Activated CD4-positive, alpha-beta T cell treated with anti-CD3 and anti-CD28 coated beads, Interleukin-2, amount 10 ng/mL, durations not matched to agents 7 days and 5 days (primary cell): ENCODE measurements at regions not wholly inside any gene's neighbourhood (a gene's known extent, or its start where the extent isn't known, plus 50 kb on each side); places are given as distances from the start of the nearest gene placed in this dataset.
"Not testable (repeated sequence)": the region's sequence is repeated elsewhere in the genome, so short reads cannot be mapped to it uniquely, and the experiment has no call there.

Experiments
- CTCF ChIA-PET: fragments of 350-600 bp; sonication (Branson Sonifier 250); formaldehyde crosslinking; loops from one replicate; lab custom pipeline; 2021; ENCODE audit warnings: antibody characterized with exemption; lab: Charles Lee
- POLR2A ChIA-PET: fragments of 350-600 bp; sonication (Branson Sonifier 250); formaldehyde crosslinking; loops from one replicate; lab custom pipeline; 2021; ENCODE audit warnings: antibody characterized with exemption; lab: Charles Lee
- DNase-seq: peaks from one replicate; pipeline ENCODE4 v3.0.0-alpha.2; 2020
- H3K27ac Mint-ChIP-seq: one replicate; pipeline ENCODE4 v1.8.0; 2021; ENCODE audit warnings: mild to moderate bottlenecking, moderate library complexity, mixed read lengths
- H3K27me3 Mint-ChIP-seq: one replicate; pipeline ENCODE4 v1.8.0; 2021; ENCODE audit warnings: mixed read lengths
- H3K36me3 Mint-ChIP-seq: one replicate; pipeline ENCODE4 v1.8.0; 2021; ENCODE audit warnings: low read depth, mixed read lengths
- H3K4me1 Mint-ChIP-seq: one replicate; pipeline ENCODE4 v1.8.0; 2021; ENCODE audit warnings: mixed read lengths
- H3K4me3 Mint-ChIP-seq: one replicate; pipeline ENCODE4 v1.8.0; 2021; ENCODE audit warnings: mild to moderate bottlenecking, moderate library complexity, mixed read lengths
- H3K9me3 Mint-ChIP-seq: one replicate; pipeline ENCODE4 v1.8.0; 2021; ENCODE audit warnings: mixed read lengths

DNA sequence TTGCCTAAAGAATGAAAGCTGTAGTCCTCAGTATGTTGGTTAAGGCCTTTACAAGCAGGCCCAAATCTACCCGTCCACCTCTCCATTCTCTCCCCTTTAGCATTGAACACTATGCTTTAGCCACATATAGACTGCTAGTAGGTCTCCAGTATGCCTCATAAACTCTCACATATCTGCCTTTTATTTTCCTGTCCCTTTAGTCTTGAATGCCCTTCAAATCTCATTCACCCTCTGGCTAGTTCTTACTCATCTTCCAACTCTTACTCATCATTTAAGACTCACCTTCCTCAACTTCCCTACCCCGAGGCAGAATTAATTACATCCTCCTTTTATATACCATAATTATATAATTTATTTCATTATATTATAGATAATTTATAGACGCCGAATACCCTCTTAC is 78.7 kb upstream of the TSPAN2 start:
- Mint-ChIP-seq H3K27ac (no peak overlapping the region), H3K9me3 (no peaks in the 10 kb centered on the region), H3K27me3 (peaks cover 20% of the 10 kb centered on the region), H3K36me3 (no peaks in the 10 kb centered on the region), H3K4me1 (no peaks in the 10 kb centered on the region), H3K4me3 (no peak overlapping the region)
- DNase-seq = no peak
- CTCF ChIA-PET = no interaction called here
- POLR2A ChIA-PET = no interaction called here

DNA sequence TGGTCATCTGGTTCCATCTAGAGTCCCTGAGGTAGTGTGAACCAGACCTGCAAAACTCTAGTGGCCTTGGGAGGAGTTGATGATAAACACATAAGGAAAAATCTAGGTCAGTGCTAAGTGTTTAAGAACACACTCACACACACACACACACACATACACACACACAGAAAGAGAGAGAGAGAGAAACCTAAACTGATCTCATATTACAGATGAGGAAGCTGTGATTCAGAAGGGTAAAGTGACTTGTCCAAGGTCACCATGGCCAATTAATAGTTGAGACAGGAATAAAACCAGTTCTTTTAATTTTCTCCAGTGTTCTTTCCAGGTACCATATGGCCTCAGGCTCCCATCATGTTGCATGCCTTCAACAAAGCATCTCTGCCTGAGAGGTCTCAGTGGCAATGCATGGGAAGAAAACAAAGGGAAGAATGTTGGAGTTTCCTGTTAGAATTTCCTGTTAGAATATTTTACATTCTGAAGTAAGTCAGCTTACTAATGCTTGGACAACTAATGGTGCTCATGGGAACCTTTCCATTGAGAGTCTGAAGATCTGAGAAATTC is 77.3 kb upstream of the TSPAN2 start:
- POLR2A ChIA-PET = no interaction called here
- H3K27ac Mint-ChIP-seq = no peak overlapping the region
- H3K4me1 Mint-ChIP-seq = no peaks in the 10 kb centered on the region
- no peak overlapping the region for H3K4me3 Mint-ChIP-seq
- no peaks in the 10 kb centered on the region for H3K9me3 Mint-ChIP-seq
- no peaks in the 10 kb centered on the region for H3K36me3 Mint-ChIP-seq
- CTCF ChIA-PET = no interaction called here
- no peak for DNase-seq
- peaks cover 19% of the 10 kb centered on the region for H3K27me3 Mint-ChIP-seq

DNA sequence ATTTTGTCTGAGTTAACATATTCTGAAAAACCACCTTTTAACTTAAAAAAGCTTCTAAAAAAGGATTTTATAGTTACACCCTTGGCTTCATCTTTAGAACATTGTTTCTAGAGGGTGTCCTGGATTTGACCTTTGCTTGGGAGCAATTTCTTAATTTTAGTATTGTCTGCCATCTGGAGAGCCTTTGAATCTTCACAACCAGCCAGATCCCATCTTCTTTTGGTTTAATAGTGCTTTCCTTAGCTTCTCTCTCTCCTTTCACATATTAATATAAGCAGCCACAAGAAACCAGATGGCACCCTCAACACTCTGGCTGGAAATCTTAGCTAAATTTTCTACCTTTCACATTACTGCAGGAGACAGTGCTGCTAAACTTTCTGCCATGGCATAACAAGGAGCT is 76.5 kb upstream of the TSPAN2 start:
- peaks cover 17% of the 10 kb centered on the region for H3K27me3 Mint-ChIP-seq
- H3K27ac Mint-ChIP-seq = no peak overlapping the region
- no peak for DNase-seq
- H3K36me3 Mint-ChIP-seq = no peaks in the 10 kb centered on the region
- ChIA-PET POLR2A (no interaction called here), CTCF (no interaction called here)
- H3K4me1 Mint-ChIP-seq = no peaks in the 10 kb centered on the region
- no peak overlapping the region for H3K4me3 Mint-ChIP-seq
- no peaks in the 10 kb centered on the region for H3K9me3 Mint-ChIP-seq

DNA sequence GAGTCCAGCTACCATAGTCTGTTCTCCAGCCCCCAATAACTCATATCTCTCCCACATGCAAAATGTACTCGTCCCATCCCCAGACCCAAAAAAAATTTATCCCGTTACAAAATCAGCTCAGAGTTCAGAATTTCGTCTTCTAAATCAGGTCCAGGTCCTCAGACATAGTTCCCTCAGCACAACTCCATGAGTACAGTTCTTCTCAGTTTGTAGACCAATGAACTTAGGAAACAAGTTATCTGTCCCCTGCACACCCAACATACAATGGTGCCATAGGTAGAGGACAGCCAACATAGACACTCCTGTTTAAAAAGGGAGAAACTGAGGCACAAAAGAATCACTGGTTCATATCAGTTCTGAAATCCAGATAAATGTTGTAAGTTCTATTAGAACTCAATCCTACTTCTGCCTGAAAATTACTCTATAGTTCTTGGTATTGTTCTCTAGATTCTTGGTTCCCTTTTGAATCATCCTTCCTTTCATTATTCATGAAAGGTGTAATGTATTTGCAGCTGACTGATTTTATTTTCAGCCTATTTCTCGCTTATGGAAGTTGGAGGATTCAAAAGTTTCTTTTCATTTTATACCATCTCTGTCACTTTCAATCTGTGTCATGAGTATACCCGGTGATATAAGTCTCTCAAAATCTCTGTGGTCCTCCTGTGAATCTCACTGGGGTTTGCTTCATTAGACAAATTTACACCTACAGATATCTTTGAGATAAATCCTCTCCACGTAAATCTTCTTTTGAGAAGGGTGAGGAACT is 75.8 kb upstream of the TSPAN2 start:
- CTCF ChIA-PET = interaction anchor here (0.8 kb wide), 1 partner anchor 11 kb away, joined by 5 read pairs; no protein-coding TSS in a partner anchor
- Mint-ChIP-seq H3K27ac (no peak overlapping the region), H3K9me3 (no peaks in the 10 kb centered on the region), H3K4me3 (no peak overlapping the region), H3K4me1 (no peaks in the 10 kb centered on the region), H3K36me3 (no peaks in the 10 kb centered on the region), H3K27me3 (peaks cover 20% of the 10 kb centered on the region)
- no peak for DNase-seq
- POLR2A ChIA-PET = no interaction called here

DNA sequence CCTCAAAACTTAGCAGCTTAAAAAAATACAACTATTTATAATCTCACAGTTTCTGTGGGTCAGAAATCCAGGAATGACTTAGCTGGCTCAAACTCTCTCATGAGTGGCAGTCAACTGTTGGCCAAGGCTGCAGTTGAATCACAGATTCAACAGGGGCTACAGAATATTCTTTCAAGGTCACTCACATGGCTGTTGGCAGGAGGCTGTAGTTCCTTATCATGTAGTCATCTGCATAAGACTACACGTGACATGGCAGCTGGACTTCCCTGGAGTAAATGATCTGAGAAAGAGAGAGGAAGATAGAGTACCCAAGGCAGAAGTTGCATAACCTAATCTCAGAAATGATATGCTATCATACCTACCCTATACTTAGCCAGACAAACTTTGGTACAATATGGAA is 75.2 kb upstream of the TSPAN2 start:
- ChIA-PET CTCF (interaction anchor here (0.8 kb wide), 1 partner anchor 12 kb away, joined by 5 read pairs; no protein-coding TSS in a partner anchor), POLR2A (no interaction called here)
- H3K4me1 Mint-ChIP-seq = no peaks in the 10 kb centered on the region
- no peak overlapping the region for H3K27ac Mint-ChIP-seq
- H3K36me3 Mint-ChIP-seq = no peaks in the 10 kb centered on the region
- peaks cover 16% of the 10 kb centered on the region for H3K27me3 Mint-ChIP-seq
- no peak overlapping the region for H3K4me3 Mint-ChIP-seq
- H3K9me3 Mint-ChIP-seq = no peaks in the 10 kb centered on the region
- DNase-seq = no peak

DNA sequence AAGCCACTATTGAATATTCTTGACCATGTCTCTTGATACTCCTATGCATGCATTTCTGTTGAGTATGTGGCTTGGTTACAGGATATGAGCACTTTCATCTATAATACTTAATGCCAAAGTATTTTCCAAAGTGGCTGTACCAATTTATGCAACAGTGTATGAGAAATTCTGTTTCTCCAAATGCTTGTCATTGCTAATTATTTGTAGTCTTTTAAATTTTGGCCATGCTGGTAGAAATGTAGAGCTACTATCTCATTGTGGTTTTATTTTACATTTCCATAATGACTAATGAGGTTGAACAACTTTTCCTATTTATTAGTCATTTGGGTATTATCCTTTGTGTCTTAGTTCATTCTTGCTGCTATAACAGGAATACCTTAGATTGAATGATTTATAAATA is 71.4 kb upstream of the TSPAN2 start:
- H3K4me3 Mint-ChIP-seq = no peak overlapping the region
- H3K4me1 Mint-ChIP-seq = no peaks in the 10 kb centered on the region
- H3K9me3 Mint-ChIP-seq = no peaks in the 10 kb centered on the region
- POLR2A ChIA-PET = no interaction called here
- no peaks in the 10 kb centered on the region for H3K36me3 Mint-ChIP-seq
- CTCF ChIA-PET = no interaction called here
- peaks cover 14% of the 10 kb centered on the region for H3K27me3 Mint-ChIP-seq
- DNase-seq = no peak
- no peak overlapping the region for H3K27ac Mint-ChIP-seq

DNA sequence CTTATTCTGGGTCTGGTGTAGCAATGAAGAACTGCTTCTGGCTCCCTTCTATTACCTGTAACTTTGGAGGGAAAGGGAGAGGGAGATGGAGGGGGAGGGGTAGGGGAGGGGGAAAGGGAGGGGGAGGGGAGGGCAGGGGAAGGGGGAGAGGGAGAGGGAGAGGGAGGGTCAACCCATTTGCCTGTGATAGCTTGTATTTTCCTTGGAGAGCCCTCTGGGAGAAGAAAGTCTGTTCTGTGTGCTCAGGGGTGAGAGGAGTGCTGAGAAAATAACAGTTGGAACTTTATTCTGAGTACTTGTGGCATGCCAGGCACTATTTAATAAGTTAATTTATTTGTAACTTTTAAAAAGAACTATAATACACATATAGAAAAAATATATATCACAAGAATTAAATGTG is 70.7 kb upstream of the TSPAN2 start:
- POLR2A ChIA-PET = no interaction called here
- no peaks in the 10 kb centered on the region for H3K9me3 Mint-ChIP-seq
- no peak overlapping the region for H3K4me3 Mint-ChIP-seq
- CTCF ChIA-PET = no interaction called here
- no peaks in the 10 kb centered on the region for H3K4me1 Mint-ChIP-seq
- peaks cover 13% of the 10 kb centered on the region for H3K27me3 Mint-ChIP-seq
- H3K36me3 Mint-ChIP-seq = no peaks in the 10 kb centered on the region
- no peak for DNase-seq
- H3K27ac Mint-ChIP-seq = no peak overlapping the region

DNA sequence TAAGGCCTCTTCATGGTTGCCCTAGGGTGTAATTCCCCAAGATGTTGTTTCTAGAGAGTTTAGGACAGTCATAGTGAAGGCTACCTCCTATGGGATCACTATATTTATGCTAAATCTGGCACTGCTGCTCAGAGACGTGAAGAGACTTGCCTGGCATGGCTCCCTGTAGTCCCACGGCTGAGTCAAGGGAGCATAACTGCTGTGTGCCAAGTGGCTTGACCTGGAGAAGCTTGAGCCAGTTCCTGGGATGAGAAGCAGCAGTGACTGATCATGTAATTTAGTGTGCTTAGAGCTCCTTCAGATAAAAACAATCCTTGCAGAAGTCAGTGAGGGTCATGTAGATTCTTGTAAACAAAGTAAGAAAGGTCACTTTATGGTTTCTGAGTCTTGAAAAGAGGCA is 68.9 kb upstream of the TSPAN2 start:
- CTCF ChIA-PET = no interaction called here
- Mint-ChIP-seq H3K9me3 (no peaks in the 10 kb centered on the region), H3K27me3 (peaks cover 8% of the 10 kb centered on the region), H3K4me3 (no peak overlapping the region), H3K36me3 (no peaks in the 10 kb centered on the region), H3K4me1 (no peaks in the 10 kb centered on the region), H3K27ac (no peak overlapping the region)
- no peak for DNase-seq
- POLR2A ChIA-PET = no interaction called here

DNA sequence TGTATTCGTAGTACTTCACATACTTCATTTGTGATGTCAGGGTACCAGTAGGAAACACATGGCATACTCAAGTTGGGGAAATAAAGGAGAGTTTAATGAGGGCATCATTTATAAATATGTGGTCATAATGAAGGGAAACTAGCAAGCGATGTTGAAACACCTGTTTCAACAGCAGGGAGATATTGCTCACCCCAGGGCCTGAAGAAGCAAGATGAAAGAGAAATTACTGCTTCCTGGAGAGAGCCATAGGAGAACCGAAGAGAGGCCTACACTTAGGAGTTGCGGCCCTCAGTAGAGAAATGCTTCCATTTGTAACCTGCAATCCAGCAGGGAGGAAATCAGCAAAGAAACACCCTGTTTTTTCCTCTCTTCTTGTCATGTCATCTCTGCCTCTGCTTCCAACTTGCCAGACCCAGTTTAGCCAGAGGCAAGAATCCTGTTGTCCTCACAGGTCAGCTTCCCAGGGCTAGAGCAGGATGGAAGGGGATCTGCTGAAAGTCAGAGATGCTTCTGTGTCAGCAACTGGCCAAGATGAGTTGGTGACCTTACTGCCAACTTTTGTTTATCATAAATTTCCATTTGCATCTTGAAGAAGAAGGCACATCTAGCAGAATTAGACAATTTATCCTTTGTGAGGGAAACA is 67.6 kb upstream of the TSPAN2 start:
- H3K27ac Mint-ChIP-seq = no peak overlapping the region
- peaks cover 5% of the 10 kb centered on the region for H3K27me3 Mint-ChIP-seq
- POLR2A ChIA-PET = no interaction called here
- no peaks in the 10 kb centered on the region for H3K9me3 Mint-ChIP-seq
- H3K36me3 Mint-ChIP-seq = no peaks in the 10 kb centered on the region
- no peak for DNase-seq
- H3K4me1 Mint-ChIP-seq = no peaks in the 10 kb centered on the region
- no peak overlapping the region for H3K4me3 Mint-ChIP-seq
- CTCF ChIA-PET = no interaction called here

DNA sequence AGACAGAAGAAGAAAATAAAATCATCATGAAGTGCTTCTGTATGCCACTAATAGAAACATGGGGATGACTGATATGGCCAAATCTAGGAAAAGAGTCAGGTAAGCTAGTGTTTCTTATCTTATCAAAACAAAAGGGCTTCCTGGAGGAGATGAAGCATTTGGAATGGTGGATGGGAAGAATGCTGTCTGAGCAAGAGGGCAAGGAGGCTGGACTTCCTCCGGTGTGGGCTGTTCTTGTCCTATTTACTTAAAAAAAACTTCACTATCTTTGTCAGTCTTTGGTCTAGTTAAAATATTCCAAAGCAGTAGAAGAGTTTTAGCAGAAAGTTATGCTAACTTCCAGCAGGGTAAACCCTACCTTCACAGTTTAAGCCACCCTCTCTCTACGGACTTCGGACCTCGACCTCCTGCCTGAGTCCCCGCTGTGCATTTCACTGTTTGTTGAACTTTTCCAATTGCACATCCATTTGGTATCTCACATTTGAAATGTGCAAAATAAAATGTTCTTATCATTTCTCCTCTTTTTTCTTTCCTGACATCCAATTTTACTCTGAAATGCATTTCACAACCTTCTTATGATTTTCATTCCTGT is 64.8 kb upstream of the TSPAN2 start:
- no peak for DNase-seq
- POLR2A ChIA-PET = no interaction called here
- Mint-ChIP-seq H3K4me1 (no peaks in the 10 kb centered on the region), H3K4me3 (no peak overlapping the region), H3K27ac (no peak overlapping the region), H3K36me3 (no peaks in the 10 kb centered on the region), H3K27me3 (peaks cover 2% of the 10 kb centered on the region), H3K9me3 (no peaks in the 10 kb centered on the region)
- CTCF ChIA-PET = no interaction called here

DNA sequence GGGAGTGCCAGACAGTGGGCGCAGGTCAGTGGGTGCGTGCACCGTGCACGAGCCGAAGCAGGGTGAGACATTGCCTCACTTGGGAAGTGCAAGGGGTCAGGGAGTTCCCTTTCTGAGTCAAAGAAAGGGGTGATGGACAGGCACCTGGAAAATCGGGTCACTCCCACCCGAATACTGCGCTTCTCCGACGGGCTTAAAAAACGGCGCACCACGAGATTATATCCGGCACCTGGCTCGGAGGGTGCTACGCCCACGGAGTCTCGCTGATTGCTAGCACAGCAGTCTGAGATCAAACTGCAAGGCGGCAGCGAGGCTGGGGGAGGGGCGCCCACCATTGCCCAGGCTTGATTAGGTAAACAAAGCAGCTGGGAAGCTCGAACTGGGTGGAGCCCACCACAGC is 58.6 kb upstream of the TSPAN2 start:
- H3K9me3 Mint-ChIP-seq, H3K36me3 Mint-ChIP-seq, DNase-seq, H3K27ac Mint-ChIP-seq, H3K4me1 Mint-ChIP-seq, H3K4me3 Mint-ChIP-seq, POLR2A ChIA-PET: not testable (repeated sequence)
- CTCF ChIA-PET = interaction anchor here (0.6 kb wide), 1 partner anchor 747 kb away, joined by 3 read pairs; no protein-coding TSS in a partner anchor
- H3K27me3 Mint-ChIP-seq = peaks cover 23% of the 10 kb centered on the region

DNA sequence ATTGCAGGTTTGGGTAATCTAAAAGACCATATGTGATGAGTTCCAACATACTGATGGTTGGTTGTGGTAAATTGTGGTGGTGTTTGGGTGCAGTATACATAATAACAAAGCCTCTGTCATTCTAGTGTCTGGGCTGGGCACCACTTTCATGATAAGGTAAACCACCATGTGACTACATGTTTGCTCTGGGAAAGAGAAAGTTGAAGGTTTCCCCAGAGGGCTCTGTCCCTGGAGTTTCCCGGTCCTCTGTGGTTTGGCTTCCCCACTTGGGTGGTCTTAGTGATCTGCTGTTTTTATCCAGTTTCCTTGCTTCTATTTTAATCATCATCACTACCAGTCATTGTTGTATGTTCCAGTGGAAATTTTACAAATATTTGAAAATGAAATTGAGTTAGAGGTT is 55.9 kb upstream of the TSPAN2 start:
- Mint-ChIP-seq H3K36me3 (no peaks in the 10 kb centered on the region), H3K27me3 (peaks cover 31% of the 10 kb centered on the region), H3K27ac (no peak overlapping the region), H3K9me3 (no peaks in the 10 kb centered on the region), H3K4me1 (no peaks in the 10 kb centered on the region), H3K4me3 (no peak overlapping the region)
- no peak for DNase-seq
- CTCF ChIA-PET = no interaction called here
- POLR2A ChIA-PET = no interaction called here

DNA sequence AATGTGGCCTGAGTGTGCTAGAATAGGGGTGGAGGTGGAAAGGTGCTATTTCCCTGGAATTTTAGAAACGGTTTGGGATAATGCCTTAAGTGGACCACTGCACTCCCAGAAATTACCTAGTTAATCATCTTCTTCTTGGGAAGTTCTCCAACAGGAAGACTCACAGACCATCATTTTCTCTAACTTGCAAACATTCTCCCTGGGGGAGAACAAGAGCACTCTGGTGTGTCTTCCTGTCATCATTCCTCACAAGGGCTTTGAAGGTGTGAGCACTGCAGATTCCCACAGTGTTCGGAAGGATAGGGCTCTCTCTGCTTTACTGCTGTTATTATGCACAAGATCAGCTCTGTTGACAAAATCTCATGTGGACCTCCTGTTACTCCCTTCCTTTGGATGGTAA is 54.9 kb upstream of the TSPAN2 start:
- Mint-ChIP-seq H3K36me3 (no peaks in the 10 kb centered on the region), H3K4me1 (no peaks in the 10 kb centered on the region), H3K9me3 (no peaks in the 10 kb centered on the region), H3K27me3 (peaks cover 33% of the 10 kb centered on the region), H3K4me3 (no peak overlapping the region), H3K27ac (no peak overlapping the region)
- CTCF ChIA-PET = no interaction called here
- no peak for DNase-seq
- POLR2A ChIA-PET = no interaction called here
